ENCODE measurements at regions not wholly inside any gene's neighbourhood (a gene's known extent, or its start where the extent isn't known, plus 50 kb on each side); places are given as distances from the start of the nearest gene placed in this dataset.

GRCh38 chr21:43307677-43308070 is 119.3 kb downstream of the SIK1 start:
- Histone ChIP-seq H3K27ac (ENCODE audit: low read depth, low read length, poor library complexity, severe bottlenecking) (no peak overlapping the region), H3K27me3 (replicated peaks; ENCODE audit: insufficient read depth, low read depth, low read length, poor library complexity) (no peaks in the 10 kb centered on the region), H3K4me3 (ENCODE audit: low read depth, low read length, poor library complexity, severe bottlenecking) (no peak overlapping the region), H3K4me1 (ENCODE audit: insufficient read depth, low read length, poor library complexity, severe bottlenecking) (no peaks in the 10 kb centered on the region), H3K36me3 (ENCODE audit: insufficient read depth, low read length, poor library complexity, severe bottlenecking) (no peaks in the 10 kb centered on the region), H3K9me3 (ENCODE audit: low read depth, low read length, poor library complexity, severe bottlenecking) (no peaks in the 10 kb centered on the region)
- intact Hi-C loops (cut with micrococcal nuclease; ENCODE audit: unreplicated experiment) = no loop called here
- no peak for DNase-seq (ENCODE audit: low spot score)
- TF ChIP-seq, protein P1, sequence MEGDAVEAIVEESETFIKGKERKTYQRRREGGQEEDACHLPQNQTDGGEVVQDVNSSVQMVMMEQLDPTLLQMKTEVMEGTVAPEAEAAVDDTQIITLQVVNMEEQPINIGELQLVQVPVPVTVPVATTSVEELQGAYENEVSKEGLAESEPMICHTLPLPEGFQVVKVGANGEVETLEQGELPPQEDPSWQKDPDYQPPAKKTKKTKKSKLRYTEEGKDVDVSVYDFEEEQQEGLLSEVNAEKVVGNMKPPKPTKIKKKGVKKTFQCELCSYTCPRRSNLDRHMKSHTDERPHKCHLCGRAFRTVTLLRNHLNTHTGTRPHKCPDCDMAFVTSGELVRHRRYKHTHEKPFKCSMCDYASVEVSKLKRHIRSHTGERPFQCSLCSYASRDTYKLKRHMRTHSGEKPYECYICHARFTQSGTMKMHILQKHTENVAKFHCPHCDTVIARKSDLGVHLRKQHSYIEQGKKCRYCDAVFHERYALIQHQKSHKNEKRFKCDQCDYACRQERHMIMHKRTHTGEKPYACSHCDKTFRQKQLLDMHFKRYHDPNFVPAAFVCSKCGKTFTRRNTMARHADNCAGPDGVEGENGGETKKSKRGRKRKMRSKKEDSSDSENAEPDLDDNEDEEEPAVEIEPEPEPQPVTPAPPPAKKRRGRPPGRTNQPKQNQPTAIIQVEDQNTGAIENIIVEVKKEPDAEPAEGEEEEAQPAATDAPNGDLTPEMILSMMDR (conservative IDR thresholded peaks at IDR 0.05; ENCODE audit: low read depth, low read length) = no peak
- TF ChIP-seq EZH2 (IDR thresholded peaks at IDR 0.05; ENCODE audit: borderline replicate concordance, low read depth, low read length, poor library complexity, severe bottlenecking) = no peak
- no TSS peak for BruUV-seq (replicated peaks)
- CTCF ChIA-PET = no interaction called here
- POLR2A ChIA-PET (ENCODE audit: low non-redundant PET) = no interaction called here

- no peaks in the 10 kb centered on the region for H3K9me3 ChIP-seq (ENCODE audit: low read depth, low read length, poor library complexity, severe bottlenecking)
- CTCF ChIA-PET = no interaction called here
- no TSS peak for BruUV-seq (replicated peaks)
- H3K4me1 ChIP-seq (ENCODE audit: insufficient read depth, low read length, poor library complexity, severe bottlenecking) = no peaks in the 10 kb centered on the region
- no peak for DNase-seq (ENCODE audit: low spot score)
- POLR2A ChIA-PET (ENCODE audit: low non-redundant PET) = no interaction called here
- H3K27ac ChIP-seq (ENCODE audit: low read depth, low read length, poor library complexity, severe bottlenecking) = no peak overlapping the region
- TF ChIP-seq, protein P1 (conservative IDR thresholded peaks at IDR 0.05; ENCODE audit: low read depth, low read length) = no peak
- no peak for TF ChIP-seq EZH2 (IDR thresholded peaks at IDR 0.05; ENCODE audit: borderline replicate concordance, low read depth, low read length, poor library complexity, severe bottlenecking)
- H3K4me3 ChIP-seq (ENCODE audit: low read depth, low read length, poor library complexity, severe bottlenecking) = no peak overlapping the region
- intact Hi-C loops (cut with micrococcal nuclease; ENCODE audit: unreplicated experiment) = no loop called here
- no peaks in the 10 kb centered on the region for H3K36me3 ChIP-seq (ENCODE audit: insufficient read depth, low read length, poor library complexity, severe bottlenecking)
- no peaks in the 10 kb centered on the region for H3K27me3 ChIP-seq (replicated peaks; ENCODE audit: insufficient read depth, low read depth, low read length, poor library complexity)
Observed at GRCh38 chr21:43306911-43307676, 119.8 kb downstream of the SIK1 start.

GRCh38 chr21:43306391-43306790 is 120.5 kb downstream of the SIK1 start:
- no peak for TF ChIP-seq EZH2 (IDR thresholded peaks at IDR 0.05; ENCODE audit: borderline replicate concordance, low read depth, low read length, poor library complexity, severe bottlenecking)
- TF ChIP-seq, protein P1 (conservative IDR thresholded peaks at IDR 0.05; ENCODE audit: low read depth, low read length) = no peak
- Histone ChIP-seq H3K36me3 (ENCODE audit: insufficient read depth, low read length, poor library complexity, severe bottlenecking) (no peaks in the 10 kb centered on the region), H3K27ac (ENCODE audit: low read depth, low read length, poor library complexity, severe bottlenecking) (no peak overlapping the region), H3K4me1 (ENCODE audit: insufficient read depth, low read length, poor library complexity, severe bottlenecking) (no peaks in the 10 kb centered on the region), H3K9me3 (ENCODE audit: low read depth, low read length, poor library complexity, severe bottlenecking) (no peaks in the 10 kb centered on the region), H3K4me3 (ENCODE audit: low read depth, low read length, poor library complexity, severe bottlenecking) (no peak overlapping the region), H3K27me3 (replicated peaks; ENCODE audit: insufficient read depth, low read depth, low read length, poor library complexity) (no peaks in the 10 kb centered on the region)
- no TSS peak for BruUV-seq (replicated peaks)
- DNase-seq (ENCODE audit: low spot score) = no peak
- ChIA-PET CTCF (no interaction called here), POLR2A (ENCODE audit: low non-redundant PET) (no interaction called here)
- intact Hi-C loops (cut with micrococcal nuclease; ENCODE audit: unreplicated experiment) = no loop called here

Data from A673 (cell line).